HL-60 (cell line): ENCODE measurements at regions not wholly inside any gene's neighbourhood (a gene's known extent, or its start where the extent isn't known, plus 50 kb on each side); places are given as distances from the start of the nearest gene placed in this dataset.

Experiments used
- DNase-seq, 2 experiments: peaks; one replicate each; pipeline ENCODE4 v3.0.0-alpha.2; 2010 to 2020; ENCODE audit warnings: low read depth in 1 of 2, low spot score in 1 of 2
- H3K27ac ChIP-seq: fragments of 250-450 bp; sonication (Bioruptor Pico); replicated peaks from 2 replicates; pipeline ENCODE4 v1.5.1; 2020; ENCODE audit warnings: mild to moderate bottlenecking, moderate library complexity
- H3K27me3 ChIP-seq: fragments of 250-450 bp; sonication (Bioruptor Pico); 2 replicates; pipeline ENCODE4 v1.5.1; 2021; ENCODE audit warnings: mild to moderate bottlenecking, moderate library complexity; ENCODE audit not compliant: insufficient read depth, poor library complexity, severe bottlenecking
- H3K4me3 ChIP-seq: replicated peaks from 2 replicates; pipeline ENCODE4 v1.5.1; 2011; ENCODE audit warnings: mild to moderate bottlenecking, control low read depth, low read length; ENCODE audit not compliant: insufficient read depth
- GABPA ChIP-seq: IDR thresholded peaks from 2 replicates; pipeline ENCODE4 v1.6.1; 2012; ENCODE audit warnings: low read depth
- POLR2AphosphoS5 ChIP-seq: IDR thresholded peaks from 2 replicates; pipeline ENCODE4 v1.6.1; 2012; ENCODE audit warnings: low read depth
- REST ChIP-seq: IDR thresholded peaks from 2 replicates; pipeline ENCODE4 v1.6.1; 2012; ENCODE audit warnings: low read depth; ENCODE audit not compliant: insufficient replicate concordance
- SPI1 ChIP-seq: IDR thresholded peaks from 2 replicates; pipeline ENCODE4 v1.6.1; 2012; ENCODE audit warnings: low read depth, mild to moderate bottlenecking, borderline replicate concordance
- TF ChIP-seq, protein P1 (sequence below): IDR thresholded peaks from one replicate; pipeline ENCODE4 v1.5.1; 2011; ENCODE audit warnings: low read length, control low read depth, inconsistent platforms; ENCODE audit not compliant: insufficient read depth

- Histone ChIP-seq H3K27ac (no peak overlapping the region), H3K27me3 (peaks cover 8% of the 10 kb centered on the region), H3K4me3 (no peak overlapping the region)
- no peak for DNase-seq
- no peak for TF ChIP-seq POLR2AphosphoS5
- no peak for TF ChIP-seq SPI1
- no peak for TF ChIP-seq REST
Measured at GRCh38 chr17:74147966-74148365, 55.5 kb upstream of the RPL38 start.

GRCh38 chr17:74148446-74148845 is 55.0 kb upstream of the RPL38 start:
- H3K27ac ChIP-seq = no peak overlapping the region
- peaks cover 8% of the 10 kb centered on the region for H3K27me3 ChIP-seq
- DNase-seq = no peak
- no peak for TF ChIP-seq GABPA
- TF ChIP-seq REST = no peak
- TF ChIP-seq, protein P1, sequence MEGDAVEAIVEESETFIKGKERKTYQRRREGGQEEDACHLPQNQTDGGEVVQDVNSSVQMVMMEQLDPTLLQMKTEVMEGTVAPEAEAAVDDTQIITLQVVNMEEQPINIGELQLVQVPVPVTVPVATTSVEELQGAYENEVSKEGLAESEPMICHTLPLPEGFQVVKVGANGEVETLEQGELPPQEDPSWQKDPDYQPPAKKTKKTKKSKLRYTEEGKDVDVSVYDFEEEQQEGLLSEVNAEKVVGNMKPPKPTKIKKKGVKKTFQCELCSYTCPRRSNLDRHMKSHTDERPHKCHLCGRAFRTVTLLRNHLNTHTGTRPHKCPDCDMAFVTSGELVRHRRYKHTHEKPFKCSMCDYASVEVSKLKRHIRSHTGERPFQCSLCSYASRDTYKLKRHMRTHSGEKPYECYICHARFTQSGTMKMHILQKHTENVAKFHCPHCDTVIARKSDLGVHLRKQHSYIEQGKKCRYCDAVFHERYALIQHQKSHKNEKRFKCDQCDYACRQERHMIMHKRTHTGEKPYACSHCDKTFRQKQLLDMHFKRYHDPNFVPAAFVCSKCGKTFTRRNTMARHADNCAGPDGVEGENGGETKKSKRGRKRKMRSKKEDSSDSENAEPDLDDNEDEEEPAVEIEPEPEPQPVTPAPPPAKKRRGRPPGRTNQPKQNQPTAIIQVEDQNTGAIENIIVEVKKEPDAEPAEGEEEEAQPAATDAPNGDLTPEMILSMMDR = no peak
- no peak for TF ChIP-seq SPI1
- TF ChIP-seq POLR2AphosphoS5 = no peak
- no peak overlapping the region for H3K4me3 ChIP-seq

DNA sequence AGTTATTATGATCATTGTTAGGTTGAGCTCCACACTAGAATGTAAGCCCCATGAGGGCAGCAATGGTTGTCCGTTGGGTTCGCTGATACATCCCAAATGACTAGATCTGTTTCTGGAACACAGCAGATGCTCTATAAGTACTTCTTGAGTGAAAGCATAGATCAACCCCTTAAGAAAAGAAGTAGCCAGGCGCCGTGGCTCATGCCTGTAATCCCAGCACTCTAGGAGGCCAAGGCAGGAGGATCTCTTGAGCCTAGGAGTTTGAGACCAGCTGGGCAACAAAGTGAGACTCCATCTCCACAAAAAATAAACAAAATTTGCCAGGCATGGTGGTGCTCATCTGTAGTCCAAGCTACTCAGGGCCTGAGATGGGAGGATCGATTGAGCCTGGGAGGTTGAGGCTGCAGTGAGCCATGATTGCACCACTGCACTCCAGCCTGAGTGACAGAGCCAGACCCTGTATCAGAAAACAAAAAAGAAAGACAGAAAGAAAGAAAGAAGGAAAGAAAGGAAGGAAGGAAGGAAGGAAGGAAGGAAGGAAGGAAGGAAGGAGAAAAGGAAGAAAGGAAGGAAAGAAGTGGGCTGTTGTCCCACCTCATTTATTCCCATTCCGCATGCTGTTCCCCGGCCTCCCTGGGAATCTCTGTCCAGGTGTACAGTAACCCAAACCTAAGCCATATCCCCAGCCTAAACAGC is 54.4 kb upstream of the RPL38 start:
- Histone ChIP-seq H3K27me3 (peaks cover 8% of the 10 kb centered on the region), H3K4me3 (no peak overlapping the region), H3K27ac (no peak overlapping the region)
- no peak for TF ChIP-seq POLR2AphosphoS5
- no peak for TF ChIP-seq REST
- no peak for TF ChIP-seq SPI1
- no peak for TF ChIP-seq GABPA
- TF ChIP-seq, protein P1 = no peak
- DNase-seq = no peak
